ENCODE measurements at regions not wholly inside any gene's neighbourhood (a gene's known extent, or its start where the extent isn't known, plus 50 kb on each side); places are given as distances from the start of the nearest gene placed in this dataset.

DNA sequence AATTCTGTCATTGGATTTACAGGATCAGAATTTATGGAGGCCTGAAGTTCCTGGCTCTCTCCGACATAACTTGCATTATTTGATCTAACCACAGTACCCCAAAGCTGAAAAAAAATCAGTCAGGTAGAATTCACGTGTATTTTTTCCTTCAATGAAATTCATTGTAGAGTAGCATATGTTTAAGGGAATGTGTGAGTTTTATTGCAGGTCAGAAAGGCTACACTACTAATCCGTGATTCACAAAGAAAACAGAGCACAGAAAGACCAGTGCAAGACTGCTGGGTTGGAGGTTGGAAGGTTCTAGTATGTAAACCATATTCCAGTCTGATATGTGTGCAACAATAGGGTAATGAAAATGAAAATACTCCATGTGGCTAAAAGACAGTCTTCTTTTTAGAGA, 247.0 kb upstream of the FERD3L start:
- in situ Hi-C loops (cut with MboI; ENCODE audit: low sequenced_read_pairs, unreplicated experiment) = no loop called here
- DNase-seq (ENCODE audit: low spot score) = no peak
- TF ChIP-seq, protein P1, sequence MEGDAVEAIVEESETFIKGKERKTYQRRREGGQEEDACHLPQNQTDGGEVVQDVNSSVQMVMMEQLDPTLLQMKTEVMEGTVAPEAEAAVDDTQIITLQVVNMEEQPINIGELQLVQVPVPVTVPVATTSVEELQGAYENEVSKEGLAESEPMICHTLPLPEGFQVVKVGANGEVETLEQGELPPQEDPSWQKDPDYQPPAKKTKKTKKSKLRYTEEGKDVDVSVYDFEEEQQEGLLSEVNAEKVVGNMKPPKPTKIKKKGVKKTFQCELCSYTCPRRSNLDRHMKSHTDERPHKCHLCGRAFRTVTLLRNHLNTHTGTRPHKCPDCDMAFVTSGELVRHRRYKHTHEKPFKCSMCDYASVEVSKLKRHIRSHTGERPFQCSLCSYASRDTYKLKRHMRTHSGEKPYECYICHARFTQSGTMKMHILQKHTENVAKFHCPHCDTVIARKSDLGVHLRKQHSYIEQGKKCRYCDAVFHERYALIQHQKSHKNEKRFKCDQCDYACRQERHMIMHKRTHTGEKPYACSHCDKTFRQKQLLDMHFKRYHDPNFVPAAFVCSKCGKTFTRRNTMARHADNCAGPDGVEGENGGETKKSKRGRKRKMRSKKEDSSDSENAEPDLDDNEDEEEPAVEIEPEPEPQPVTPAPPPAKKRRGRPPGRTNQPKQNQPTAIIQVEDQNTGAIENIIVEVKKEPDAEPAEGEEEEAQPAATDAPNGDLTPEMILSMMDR (IDR thresholded peaks at IDR 0.05; ENCODE audit: borderline replicate concordance, control extremely low read depth, extremely low read depth, insufficient read depth, missing control alignments) = no peak

DNA sequence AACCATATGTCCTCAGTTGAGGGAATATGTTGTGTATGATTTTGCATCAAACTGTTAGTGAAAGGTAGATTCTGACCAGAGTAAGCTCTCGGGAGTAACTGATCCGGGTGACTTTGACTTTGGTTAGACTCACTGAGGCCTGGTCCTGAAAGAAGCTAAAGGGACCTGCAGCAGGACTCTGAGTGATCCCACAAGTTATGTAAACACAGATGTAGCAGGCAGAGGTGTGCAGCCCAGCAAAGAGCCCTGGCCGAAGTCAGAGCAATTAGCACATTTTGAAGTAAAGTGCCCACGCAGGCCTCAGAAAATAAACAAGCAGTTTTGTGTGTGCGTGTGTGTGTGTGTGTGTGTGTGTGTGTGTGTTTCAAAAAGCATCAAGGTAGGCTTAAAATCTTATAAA, 245.6 kb upstream of the FERD3L start:
- TF ChIP-seq, protein P1 (IDR thresholded peaks at IDR 0.05; ENCODE audit: borderline replicate concordance, control extremely low read depth, extremely low read depth, insufficient read depth, missing control alignments) = no peak
- no peak for DNase-seq (ENCODE audit: low spot score)
- in situ Hi-C loops (cut with MboI; ENCODE audit: low sequenced_read_pairs, unreplicated experiment) = no loop called here

DNA sequence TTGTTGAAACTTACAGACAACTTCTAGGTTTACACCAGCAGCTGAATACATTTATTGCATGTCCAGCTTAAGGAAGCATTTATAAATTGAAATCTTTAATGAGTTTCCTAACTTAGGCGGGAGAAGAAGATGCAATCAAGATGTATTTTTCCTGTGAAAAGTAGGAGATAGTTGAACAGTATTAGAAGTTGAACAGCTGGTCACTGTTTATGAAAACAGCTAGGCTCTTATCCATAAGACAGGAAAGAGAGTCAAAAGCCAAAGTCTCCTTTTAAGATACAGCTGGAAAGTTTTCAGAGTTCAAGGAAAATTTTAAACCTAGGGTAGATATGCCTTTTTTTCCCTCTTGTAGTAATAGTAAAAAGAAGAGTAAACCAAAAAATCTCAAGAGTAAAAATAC, 236.1 kb upstream of the FERD3L start:
- no peak for DNase-seq (ENCODE audit: low spot score)
- TF ChIP-seq, protein P1 (IDR thresholded peaks at IDR 0.05; ENCODE audit: borderline replicate concordance, control extremely low read depth, extremely low read depth, insufficient read depth, missing control alignments) = no peak
- in situ Hi-C loops (cut with MboI; ENCODE audit: low sequenced_read_pairs, unreplicated experiment) = no loop called here

DNA sequence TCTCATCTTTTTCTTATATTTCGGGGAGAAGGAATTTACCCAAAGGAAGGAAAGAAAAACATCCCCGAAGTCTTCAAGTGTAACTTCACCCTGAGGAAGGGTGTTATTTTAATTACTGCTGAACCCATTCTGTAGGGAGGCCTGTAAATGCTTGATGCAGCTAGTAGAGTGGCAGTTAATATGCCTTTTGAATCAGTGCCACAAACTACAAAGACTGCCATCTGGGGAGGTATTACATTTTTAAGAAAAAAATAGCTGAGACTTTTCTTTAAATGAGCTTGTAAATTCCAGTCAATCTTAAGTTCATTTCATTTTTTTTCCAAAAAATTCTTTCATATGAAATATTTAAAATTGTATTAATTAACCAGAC, 233.1 kb upstream of the FERD3L start:
- TF ChIP-seq, protein P1 (IDR thresholded peaks at IDR 0.05; ENCODE audit: borderline replicate concordance, control extremely low read depth, extremely low read depth, insufficient read depth, missing control alignments) = no peak
- in situ Hi-C loops (cut with MboI; ENCODE audit: low sequenced_read_pairs, unreplicated experiment) = no loop called here
- DNase-seq (ENCODE audit: low spot score) = no peak

DNA sequence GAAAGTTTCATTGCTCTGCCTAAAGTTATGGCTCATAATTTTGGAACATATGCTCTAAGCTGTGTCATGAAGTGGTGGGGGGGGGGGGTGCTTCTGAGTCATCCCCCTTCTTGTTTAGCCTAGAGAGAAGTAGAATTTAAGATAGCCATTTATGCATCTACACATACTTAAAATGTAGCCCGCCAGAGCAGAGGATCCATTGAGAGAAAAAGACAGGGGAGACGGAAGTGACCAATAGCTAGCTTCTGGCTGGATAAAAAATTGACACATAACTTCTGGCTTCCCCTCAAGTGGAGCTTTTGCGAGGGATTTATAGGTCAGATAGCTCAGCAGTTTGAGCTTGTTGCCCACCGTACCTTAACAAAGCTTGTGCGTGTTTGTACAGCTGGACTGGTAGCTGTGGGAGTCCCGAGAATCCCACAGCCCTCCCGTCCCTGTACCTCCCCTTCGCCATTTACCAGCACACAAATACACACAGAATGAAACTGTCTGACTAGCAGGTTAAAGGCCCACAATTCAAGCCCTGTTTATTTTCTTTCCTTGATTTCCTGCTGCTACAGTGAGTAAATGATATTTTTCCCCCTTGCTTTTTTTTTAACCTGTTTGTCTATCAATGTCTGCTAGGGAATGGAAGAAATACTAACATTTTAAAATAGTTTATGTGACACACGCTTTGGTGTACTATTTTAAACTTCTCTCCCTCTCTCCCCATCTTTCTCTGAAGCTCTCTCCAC, 232.6 kb upstream of the FERD3L start:
- TF ChIP-seq, protein P1 (IDR thresholded peaks at IDR 0.05; ENCODE audit: borderline replicate concordance, control extremely low read depth, extremely low read depth, insufficient read depth, missing control alignments) = no peak
- in situ Hi-C loops (cut with MboI; ENCODE audit: low sequenced_read_pairs, unreplicated experiment) = no loop called here

DNA sequence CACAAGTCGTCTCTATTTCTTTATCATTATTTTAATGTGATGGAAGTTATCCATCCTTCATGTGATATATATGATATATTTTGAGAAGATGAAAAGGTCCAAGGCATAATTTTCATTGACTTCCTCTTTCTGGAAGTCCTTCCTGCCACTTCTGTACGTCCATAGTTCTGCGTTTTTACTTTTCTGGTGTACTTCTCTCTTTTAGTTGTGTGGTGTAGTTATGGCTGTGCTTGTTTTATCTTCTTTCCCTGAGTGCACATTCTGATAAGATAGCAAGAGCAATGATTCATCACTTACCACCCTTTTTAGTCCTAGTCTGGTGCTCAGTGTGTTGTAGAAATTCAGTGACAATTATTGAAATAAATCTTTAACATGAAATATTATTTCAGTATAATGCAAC, 231.3 kb upstream of the FERD3L start:
- DNase-seq (ENCODE audit: low spot score) = no peak
- TF ChIP-seq, protein P1 (IDR thresholded peaks at IDR 0.05; ENCODE audit: borderline replicate concordance, control extremely low read depth, extremely low read depth, insufficient read depth, missing control alignments) = no peak
- in situ Hi-C loops (cut with MboI; ENCODE audit: low sequenced_read_pairs, unreplicated experiment) = no loop called here

More for the DNA sequence above, 232.6 kb upstream of the FERD3L start:
- no peak for DNase-seq (ENCODE audit: low spot score)

All from GM13976 (cell line).